ELR (cell line): ENCODE measurements at regions not wholly inside any gene's neighbourhood (a gene's known extent, or its start where the extent isn't known, plus 50 kb on each side); places are given as distances from the start of the nearest gene placed in this dataset.
A peak's percentile ranks its signal among the peaks of the same experiment; 100 is the strongest.
"Not testable (repeated sequence)": the region's sequence is repeated elsewhere in the genome, so short reads cannot be mapped to it uniquely, and the experiment has no call there.

Source experiments
- DNase-seq: peaks from one replicate; pipeline ENCODE4 v3.0.0-alpha.2; 2015; ENCODE audit warnings: low read depth

- DNase-seq: no peak
Measured at GRCh38 chr17:77037943-77038342, 102.8 kb upstream of the SEC14L1 start.

- no peak for DNase-seq
Measured at GRCh38 chr17:77038884-77039555, 101.7 kb upstream of the SEC14L1 start.

- no peak for DNase-seq
Measured at GRCh38 chr17:77042476-77043231, 98.1 kb upstream of the SEC14L1 start.

- peak; percentile 41 for DNase-seq
Measured at GRCh38 chr17:77045441-77046041, 95.2 kb upstream of the SEC14L1 start.

- peak; percentile 38 for DNase-seq
Measured at GRCh38 chr17:77049440-77049839, 91.3 kb upstream of the SEC14L1 start.

GRCh38 chr17:77050901-77051300, 89.9 kb upstream of the SEC14L1 start:
- DNase-seq: not testable (repeated sequence)

- DNase-seq: no peak
Measured at GRCh38 chr17:77054936-77055335, 85.8 kb upstream of the SEC14L1 start.

GRCh38 chr17:77055453-77055852, 85.3 kb upstream of the SEC14L1 start:
- no peak for DNase-seq

GRCh38 chr17:77058016-77058415, 82.8 kb upstream of the SEC14L1 start:
- no peak for DNase-seq

- no peak for DNase-seq
Measured at GRCh38 chr17:77061669-77062068, 79.1 kb upstream of the SEC14L1 start.

- DNase-seq: no peak
Measured at GRCh38 chr17:77064598-77064997, 76.2 kb upstream of the SEC14L1 start.

GRCh38 chr17:77066165-77066564, 74.6 kb upstream of the SEC14L1 start:
- DNase-seq: no peak

- DNase-seq: peak; percentile 75
Measured at GRCh38 chr17:77066726-77067409, 73.9 kb upstream of the SEC14L1 start.

- DNase-seq: peak; percentile 38
Measured at GRCh38 chr17:77068915-77069314, 71.9 kb upstream of the SEC14L1 start.

GRCh38 chr17:77070888-77071279, 69.9 kb upstream of the SEC14L1 start:
- no peak for DNase-seq

GRCh38 chr17:77071925-77072490, 68.8 kb upstream of the SEC14L1 start:
- no peak for DNase-seq

GRCh38 chr17:77072670-77073069, 68.1 kb upstream of the SEC14L1 start:
- DNase-seq: no peak

- no peak for DNase-seq
Measured at GRCh38 chr17:77074681-77075080, 66.1 kb upstream of the SEC14L1 start.

- no peak for DNase-seq
Measured at GRCh38 chr17:77076124-77076830, 64.5 kb upstream of the SEC14L1 start.

GRCh38 chr17:77083531-77083930, 57.2 kb upstream of the SEC14L1 start:
- DNase-seq: no peak

GRCh38 chr17:77085926-77086432, 54.8 kb upstream of the SEC14L1 start:
- DNase-seq: no peak
